ENCODE measurements at regions not wholly inside any gene's neighbourhood (a gene's known extent, or its start where the extent isn't known, plus 50 kb on each side); places are given as distances from the start of the nearest gene placed in this dataset.

DNA sequence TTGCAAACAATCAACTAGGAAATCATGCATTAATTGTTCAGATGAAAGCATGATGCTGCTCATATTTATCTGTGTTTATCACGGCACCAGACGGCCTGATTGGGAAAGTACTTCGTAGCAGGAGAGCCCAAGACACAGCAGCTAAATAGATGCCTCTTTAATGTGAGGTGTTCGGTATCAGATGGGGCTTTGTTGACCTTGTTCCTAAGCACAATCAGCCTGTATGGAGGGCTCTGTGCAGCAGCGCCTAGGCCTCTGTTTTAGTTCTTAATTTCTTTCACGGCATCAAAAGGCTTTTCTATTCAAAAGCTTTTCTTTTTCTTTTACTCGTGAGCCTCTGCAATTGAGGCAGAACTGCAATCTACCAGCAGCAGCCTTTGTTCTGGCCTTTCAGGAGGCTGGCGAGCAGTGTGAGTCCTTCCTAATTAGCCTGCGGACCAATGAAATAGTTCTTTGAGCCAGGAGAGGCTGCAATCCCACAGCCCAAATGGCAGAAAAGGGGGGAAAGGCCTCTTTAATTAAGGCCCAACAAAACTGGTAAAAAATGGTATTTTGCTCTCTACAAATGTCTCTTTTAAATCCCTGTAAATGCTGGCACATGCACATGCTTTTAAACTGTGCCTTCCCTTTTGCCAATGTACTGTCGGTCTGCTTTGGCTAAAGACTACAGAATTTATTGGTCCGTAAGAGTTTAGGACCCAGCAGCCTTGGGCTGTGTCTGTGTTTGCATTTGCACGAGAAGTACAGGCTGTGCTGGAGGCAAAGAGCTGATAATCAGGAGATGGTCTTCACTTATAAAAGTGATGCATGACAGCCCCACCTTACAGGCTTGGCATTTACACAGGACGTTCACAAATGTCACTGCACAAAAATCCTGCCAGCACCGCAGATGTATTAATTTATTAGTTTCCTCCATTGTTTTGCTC lies 159.6 kb downstream of the RND3 start:
- TF ChIP-seq, protein P1, sequence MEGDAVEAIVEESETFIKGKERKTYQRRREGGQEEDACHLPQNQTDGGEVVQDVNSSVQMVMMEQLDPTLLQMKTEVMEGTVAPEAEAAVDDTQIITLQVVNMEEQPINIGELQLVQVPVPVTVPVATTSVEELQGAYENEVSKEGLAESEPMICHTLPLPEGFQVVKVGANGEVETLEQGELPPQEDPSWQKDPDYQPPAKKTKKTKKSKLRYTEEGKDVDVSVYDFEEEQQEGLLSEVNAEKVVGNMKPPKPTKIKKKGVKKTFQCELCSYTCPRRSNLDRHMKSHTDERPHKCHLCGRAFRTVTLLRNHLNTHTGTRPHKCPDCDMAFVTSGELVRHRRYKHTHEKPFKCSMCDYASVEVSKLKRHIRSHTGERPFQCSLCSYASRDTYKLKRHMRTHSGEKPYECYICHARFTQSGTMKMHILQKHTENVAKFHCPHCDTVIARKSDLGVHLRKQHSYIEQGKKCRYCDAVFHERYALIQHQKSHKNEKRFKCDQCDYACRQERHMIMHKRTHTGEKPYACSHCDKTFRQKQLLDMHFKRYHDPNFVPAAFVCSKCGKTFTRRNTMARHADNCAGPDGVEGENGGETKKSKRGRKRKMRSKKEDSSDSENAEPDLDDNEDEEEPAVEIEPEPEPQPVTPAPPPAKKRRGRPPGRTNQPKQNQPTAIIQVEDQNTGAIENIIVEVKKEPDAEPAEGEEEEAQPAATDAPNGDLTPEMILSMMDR (conservative IDR thresholded peaks at IDR 0.05; ENCODE audit: low read depth, low read length) = no peak
- no peak for TF ChIP-seq EZH2 (IDR thresholded peaks at IDR 0.05; ENCODE audit: low read length, unreplicated experiment)
- TF ChIP-seq EZH2phosphoT487 (IDR thresholded peaks at IDR 0.05; ENCODE audit: borderline replicate concordance, low read length) = no peak

All from PC-3 (cell line).